NCI-H1417 treated with DMSO at 0.1 percent for 48 hours (cell line): ENCODE measurements at regions not wholly inside any gene's neighbourhood (a gene's known extent, or its start where the extent isn't known, plus 50 kb on each side); places are given as distances from the start of the nearest gene placed in this dataset.
"Not testable (repeated sequence)": the region's sequence is repeated elsewhere in the genome, so short reads cannot be mapped to it uniquely, and the experiment has no call there.

Experiments
- DNase-seq: peaks from one replicate; lab custom pipeline; 2025; lab: John Stamatoyannopoulos, UW

- DNase-seq: no peak
These were observed 437.7 kb downstream of the BUD13 start for GRCh38 chr11:116335078-116335477.

DNA sequence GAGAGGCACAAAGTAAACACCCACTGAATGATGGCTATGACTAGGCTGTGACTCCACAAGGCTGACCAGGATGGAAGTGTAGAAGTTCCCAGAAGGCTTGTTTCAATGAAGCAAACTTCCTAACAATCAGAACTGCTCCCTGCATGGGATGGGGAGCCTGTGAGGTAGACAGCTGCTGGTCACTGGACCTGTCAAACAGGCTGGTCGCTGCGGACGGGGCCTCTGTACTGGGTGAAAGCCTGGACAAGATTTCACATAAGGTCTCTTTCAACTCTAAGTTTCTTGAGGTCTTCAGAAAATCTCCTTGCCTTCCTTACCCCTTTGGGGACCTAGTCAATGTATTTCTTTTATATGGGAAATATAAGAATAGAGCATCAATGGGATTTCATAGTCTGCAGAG is 438.2 kb downstream of the BUD13 start:
- DNase-seq: no peak

DNA sequence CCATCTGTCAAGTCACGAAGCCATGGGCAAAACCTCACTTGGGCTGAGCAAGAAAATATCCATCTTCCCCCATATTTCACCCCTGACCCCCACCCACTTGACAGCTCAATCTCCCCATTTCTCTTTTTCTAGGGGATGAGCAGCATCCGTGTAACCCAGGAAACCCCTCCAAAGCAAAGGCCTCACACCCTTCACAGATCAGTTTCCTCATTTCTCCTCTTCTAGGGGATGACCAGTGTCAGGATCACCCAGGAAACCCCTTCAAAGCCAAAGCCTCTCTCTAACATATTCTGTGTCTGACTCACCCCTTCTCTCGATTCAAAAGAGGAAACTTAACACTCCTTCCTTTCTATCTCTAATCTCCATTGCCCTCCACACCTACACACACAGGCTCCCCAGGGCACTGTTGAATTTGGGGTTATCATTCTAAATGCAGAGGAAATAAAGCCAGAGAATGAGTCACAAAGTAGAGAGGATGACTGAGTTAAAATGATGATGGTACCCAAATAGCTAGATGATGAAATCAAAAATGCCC is 439.7 kb downstream of the BUD13 start:
- DNase-seq: no peak

DNA sequence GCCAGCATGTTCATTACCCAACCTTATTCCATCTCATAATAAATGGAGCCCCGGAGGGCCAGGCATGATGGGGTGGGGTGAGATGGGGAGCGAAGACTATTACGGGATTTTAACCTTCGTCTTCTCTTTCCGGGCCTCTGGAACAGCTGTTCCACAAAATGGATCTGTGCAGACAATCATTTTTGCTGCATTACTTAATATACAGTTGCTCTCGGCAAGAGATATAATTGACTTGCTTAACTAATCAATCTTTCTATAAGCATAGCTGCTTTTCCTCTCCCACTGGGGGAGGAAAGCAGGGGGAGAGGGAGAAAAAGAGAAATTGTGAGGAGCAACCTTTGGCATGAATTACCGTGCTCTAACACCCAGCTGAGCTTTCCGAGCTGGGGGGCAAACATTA is 440.4 kb downstream of the BUD13 start:
- no peak for DNase-seq

- DNase-seq: no peak
These were observed 441.4 kb downstream of the BUD13 start for GRCh38 chr11:116331381-116331780.

- DNase-seq: no peak
These were observed 442.2 kb downstream of the BUD13 start for GRCh38 chr11:116330439-116331185.

GRCh38 chr11:116329354-116330090 is 443.3 kb downstream of the BUD13 start:
- no peak for DNase-seq

GRCh38 chr11:116328851-116329250 is 443.9 kb downstream of the BUD13 start:
- no peak for DNase-seq

DNA sequence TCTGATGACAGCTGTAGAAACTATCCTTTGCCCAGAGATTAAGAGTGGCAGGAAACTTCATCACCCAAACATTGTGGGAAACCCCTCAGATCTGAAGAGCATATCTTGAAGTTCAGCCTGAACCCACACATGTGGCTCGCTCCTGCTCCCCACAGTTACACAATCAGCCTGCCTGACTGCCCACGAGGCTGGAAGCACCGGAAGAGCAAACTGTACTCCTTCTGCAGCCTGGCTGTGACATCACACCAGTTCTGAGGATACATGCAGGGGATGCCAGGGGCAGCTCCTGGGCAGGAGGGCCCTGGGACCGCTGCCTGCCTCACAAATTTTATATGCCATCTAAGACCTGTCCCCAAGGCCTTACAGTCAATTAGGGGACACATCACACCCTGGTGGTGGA is 444.4 kb downstream of the BUD13 start:
- DNase-seq: no peak

- no peak for DNase-seq
These were observed 446.6 kb downstream of the BUD13 start for GRCh38 chr11:116326146-116326545.

DNA sequence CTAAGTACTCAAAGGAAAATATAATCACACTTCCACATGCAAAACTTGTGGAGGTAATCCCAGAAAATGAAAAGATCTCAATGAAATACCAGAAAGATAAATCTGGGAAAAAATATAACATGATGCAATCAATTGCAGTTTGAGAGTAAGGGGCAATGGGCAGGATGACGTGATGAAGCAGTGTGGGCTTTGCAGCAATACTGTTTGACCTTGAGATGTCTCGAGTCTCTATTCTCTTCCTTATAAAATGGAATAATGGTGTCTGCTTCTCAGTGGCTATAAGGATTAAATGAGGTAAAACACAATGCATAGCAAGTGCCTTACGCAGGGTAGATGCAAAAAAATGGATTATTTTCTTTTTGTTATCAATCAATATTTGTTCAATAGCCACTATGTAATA is 447.5 kb downstream of the BUD13 start:
- no peak for DNase-seq

DNA sequence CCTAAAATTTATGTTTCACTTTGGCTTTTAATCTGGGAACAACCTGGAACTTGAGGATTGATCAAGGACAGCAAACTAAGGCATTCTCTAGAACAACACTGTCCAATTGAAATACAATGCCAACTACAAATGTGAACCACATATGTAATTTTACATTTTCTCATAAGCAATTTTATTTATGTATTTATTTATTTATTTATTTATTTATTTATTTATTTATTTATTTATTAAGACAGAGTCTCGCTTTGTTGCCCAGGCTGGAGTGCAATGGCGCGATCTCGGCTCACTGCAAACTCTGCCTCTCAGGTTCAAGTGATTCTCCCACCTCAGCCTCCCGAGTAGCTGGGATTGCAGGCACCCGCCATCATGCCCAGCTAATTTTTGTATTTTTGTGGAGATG is 448.7 kb downstream of the BUD13 start:
- not testable (repeated sequence) for DNase-seq

DNA sequence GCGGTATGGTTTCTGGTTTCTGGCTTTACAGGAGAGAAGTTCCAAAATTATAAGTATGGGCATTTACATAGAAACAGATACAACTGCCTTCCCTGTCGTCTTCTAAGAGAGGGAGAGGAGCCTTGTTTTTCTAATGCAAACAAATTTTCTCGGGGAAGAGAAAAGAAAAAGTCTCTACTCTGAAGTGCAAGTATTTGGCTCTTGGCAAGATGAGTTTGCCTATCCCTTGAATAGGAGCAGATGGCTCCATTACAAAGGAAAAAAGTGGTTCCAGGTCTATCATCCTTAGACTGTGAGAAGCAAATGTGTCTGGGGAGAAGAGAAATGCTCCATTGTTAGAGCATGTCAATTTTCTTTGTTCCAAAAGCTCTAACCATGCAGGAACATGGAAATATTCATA is 455.6 kb downstream of the BUD13 start:
- DNase-seq: no peak

DNA sequence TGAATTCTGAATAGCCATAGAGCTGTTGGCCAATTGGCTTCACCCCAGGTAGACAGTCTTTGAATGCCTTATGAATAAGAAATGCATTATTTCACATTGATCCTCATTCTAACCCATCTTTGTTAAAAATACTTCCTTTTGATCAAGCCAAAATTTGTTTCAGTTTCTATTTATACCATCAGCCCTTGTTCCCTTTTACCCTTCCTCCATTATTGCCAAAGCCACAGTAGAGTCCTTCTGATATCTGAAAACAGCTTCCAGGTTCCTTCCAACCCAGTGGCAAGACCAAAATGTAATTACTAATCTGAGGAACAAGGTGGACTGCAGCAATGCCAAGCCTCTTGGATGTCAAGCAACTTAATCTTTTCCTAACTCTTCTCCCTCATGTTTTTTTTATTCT is 458.8 kb downstream of the BUD13 start:
- no peak for DNase-seq

DNA sequence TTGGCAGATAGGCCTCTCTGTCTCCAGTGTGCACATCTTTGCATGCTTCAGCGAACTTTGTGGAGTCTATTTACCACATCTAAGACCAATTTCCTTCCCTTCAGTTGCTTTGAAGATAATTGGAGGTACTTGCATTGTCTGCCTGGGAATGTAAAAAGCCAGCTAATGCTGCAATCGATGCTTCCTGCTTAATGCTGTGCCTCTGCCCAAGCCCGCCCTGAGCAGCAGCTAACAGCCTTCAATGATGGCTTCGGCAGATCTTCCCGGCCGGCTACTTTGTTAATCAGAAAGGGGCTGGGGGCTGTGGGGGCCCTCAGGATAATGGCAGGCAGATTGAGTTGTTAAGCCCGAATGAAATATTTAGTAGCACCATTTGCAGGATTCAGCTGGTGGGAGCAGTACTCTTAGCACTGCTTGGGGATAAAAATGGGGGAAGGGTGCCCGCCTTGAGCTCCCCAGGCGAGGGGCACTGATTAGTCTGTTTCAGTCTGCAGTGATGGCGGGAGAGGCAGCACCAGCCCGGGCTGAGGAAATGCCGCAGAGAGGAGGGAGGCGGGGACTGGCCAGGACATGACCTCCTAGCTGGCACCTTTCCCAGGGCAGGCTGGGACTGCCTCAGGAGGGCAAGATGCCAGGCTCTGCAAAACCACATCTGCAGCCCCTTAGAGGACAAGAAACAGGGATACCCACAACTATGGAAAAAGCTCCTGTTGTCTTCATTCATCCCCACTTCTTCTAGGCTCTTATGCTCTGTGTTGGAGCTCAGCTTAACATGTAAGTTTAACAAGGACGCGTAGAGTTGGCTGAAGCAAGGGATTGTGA is 460.0 kb downstream of the BUD13 start:
- DNase-seq: no peak

DNA sequence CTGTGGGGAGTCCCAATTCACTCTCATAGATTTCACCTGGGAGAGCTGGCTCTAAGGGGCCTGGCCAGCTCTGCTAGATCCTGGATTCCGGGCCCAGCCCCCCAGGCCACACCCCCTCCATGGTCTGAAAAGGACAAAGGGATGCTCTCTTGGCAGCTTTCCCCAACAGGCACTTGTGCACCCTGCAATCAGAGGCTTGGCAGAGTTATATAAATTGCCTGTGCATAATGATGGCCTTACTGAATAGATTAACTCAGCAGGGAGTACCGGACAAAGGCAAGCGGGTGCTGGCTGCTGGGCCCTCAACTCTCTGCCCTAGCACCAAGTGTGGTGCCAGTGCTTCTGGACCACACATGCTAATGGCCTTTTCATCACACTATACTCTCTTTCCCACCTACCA is 461.6 kb downstream of the BUD13 start:
- peak; percentile 75 for DNase-seq

GRCh38 chr11:116310698-116311097 is 462.1 kb downstream of the BUD13 start:
- no peak for DNase-seq

GRCh38 chr11:116310226-116310625 is 462.6 kb downstream of the BUD13 start:
- DNase-seq: no peak

DNA sequence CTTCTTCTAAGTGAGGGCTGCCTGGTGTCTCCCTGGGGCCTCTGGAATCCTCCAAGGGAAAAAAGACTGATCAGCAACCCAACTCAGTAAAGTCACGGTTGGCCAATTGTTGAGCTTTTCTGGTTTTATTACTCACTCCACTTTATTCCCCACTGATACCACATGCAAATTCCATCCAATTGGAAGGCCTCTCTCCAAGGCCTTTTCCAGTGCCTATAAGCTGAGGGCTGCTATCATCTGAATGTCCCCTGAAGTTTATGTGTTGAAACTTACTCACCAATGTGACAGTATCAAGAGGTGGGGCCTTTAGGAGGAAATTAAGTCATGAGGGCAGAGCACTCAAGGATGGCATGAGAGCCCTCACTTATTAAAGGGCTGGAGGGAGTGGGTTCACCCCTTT is 463.3 kb downstream of the BUD13 start:
- no peak for DNase-seq

GRCh38 chr11:116302756-116303155 is 470.0 kb downstream of the BUD13 start:
- DNase-seq: no peak

- no peak for DNase-seq
These were observed 471.6 kb downstream of the BUD13 start for GRCh38 chr11:116301141-116301540.

DNA sequence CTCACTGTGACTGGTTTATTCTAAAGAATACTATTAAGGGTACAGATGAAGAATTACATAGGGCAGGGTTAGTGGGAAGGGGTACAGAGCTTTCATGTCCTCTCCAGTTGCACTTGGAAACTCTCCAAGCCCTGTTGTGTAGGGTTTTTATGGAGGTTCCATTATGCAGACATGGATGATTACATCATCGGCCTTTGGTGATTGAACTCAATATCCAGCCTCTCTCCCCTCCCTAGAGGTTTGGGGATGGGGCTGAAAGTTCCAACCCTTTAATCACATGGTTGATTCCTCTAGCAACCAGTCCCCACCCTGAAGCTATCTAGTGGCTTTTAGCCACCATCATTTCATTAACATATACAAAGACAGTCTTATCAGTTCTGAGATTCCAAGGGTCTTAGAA is 472.6 kb downstream of the BUD13 start:
- no peak for DNase-seq

GRCh38 chr11:116294630-116295029 is 478.2 kb downstream of the BUD13 start:
- no peak for DNase-seq
